GM12878 (cell line): ENCODE measurements at regions not wholly inside any gene's neighbourhood (a gene's known extent, or its start where the extent isn't known, plus 50 kb on each side); places are given as distances from the start of the nearest gene placed in this dataset.

Experiments used
- ATAC-seq: fragments of 200-7000 bp; cut with Tn5 transposase; 3 replicates; pipeline ENCODE4 v1.9.1; 2020; ENCODE audit warnings: mild to moderate bottlenecking, moderate library complexity
- BruUV-seq: library from RNA; stranded (reverse); fragments of 400-500 nt; replicated peaks from 2 replicates; lab custom pipeline; 2021; lab: Mats Ljungman, UMichigan
- CTCF ChIA-PET: fragments of 300-600 bp; sonication (Branson Sonifier 250); formaldehyde crosslinking; extraction: SDS; loops from one replicate; lab custom pipeline; 2021; ENCODE audit warnings: inconsistent platforms; lab: Yijun Ruan, JAX
- POLR2A ChIA-PET: fragments of 350-600 bp; formaldehyde crosslinking; extraction: SDS; loops from one replicate; lab custom pipeline; 2021; ENCODE audit warnings: inconsistent platforms; lab: Charles Lee
- RAD21 ChIA-PET: fragments of 300-600 bp; sonication (Branson Sonifier 250); formaldehyde crosslinking; loops from one replicate; lab custom pipeline; 2023; ENCODE audit warnings: antibody characterized with exemption; ENCODE audit not compliant: unreplicated experiment; lab: Charles Lee
- SMC1A ChIA-PET: fragments of 300-600 bp; sonication (Branson Sonifier 250); formaldehyde crosslinking; loops from one replicate; lab custom pipeline; 2023; ENCODE audit not compliant: unreplicated experiment, uncharacterized antibody; lab: Charles Lee
- DNase-seq: peaks from one replicate; pipeline ENCODE4 v3.0.0-alpha.2; 2011; ENCODE audit warnings: low read depth, low spot score
- FAIRE-seq: peaks from 3 replicates; lab custom pipeline; 2011; peaks lifted over from hg19 to GRCh38; lab: Jason Lieb, UNC
- H2AFZ ChIP-seq: 2 replicates; pipeline ENCODE4 v1.6.0; 2011; ENCODE audit warnings: low read depth, low read length, control low read depth; ENCODE audit not compliant: control insufficient read depth
- H3K27ac ChIP-seq: 2 replicates; pipeline ENCODE4 v1.5.1; 2011; ENCODE audit warnings: control low read depth; ENCODE audit not compliant: control insufficient read depth, insufficient read depth
- H3K27me3 ChIP-seq, 2 experiments: replicated peaks in 1 of 2; 2 replicates each; pipeline versions ENCODE4 v1.6.0 to v1.6.1; 2011; ENCODE audit warnings: low read length in 1 of 2; ENCODE audit not compliant: control insufficient read depth in 2 of 2, insufficient read depth in 2 of 2
- H3K36me3 ChIP-seq, 2 experiments: 2 replicates each; pipeline ENCODE4 v1.5.1; 2011; ENCODE audit warnings: low read length in 1 of 2; ENCODE audit not compliant: control insufficient read depth in 2 of 2, insufficient read depth in 2 of 2
- H3K4me1 ChIP-seq: 2 replicates; pipeline ENCODE4 v1.6.1; 2011; ENCODE audit warnings: mild to moderate bottlenecking, low read length, moderate library complexity, mixed read lengths; ENCODE audit not compliant: control insufficient read depth, insufficient read depth
- H3K4me2 ChIP-seq: 2 replicates; pipeline ENCODE4 v1.6.0; 2011; ENCODE audit warnings: control low read depth; ENCODE audit not compliant: control insufficient read depth, insufficient read depth
- H3K4me3 ChIP-seq: fragments of 200-600 bp; sonication (generic); 2 replicates; pipeline ENCODE4 v1.5.1; 2016
- H3K79me2 ChIP-seq: 2 replicates; pipeline ENCODE4 v1.6.0; 2011; ENCODE audit warnings: low read length; ENCODE audit not compliant: control insufficient read depth, insufficient read depth
- H3K9ac ChIP-seq: 2 replicates; pipeline ENCODE4 v1.8.0; 2011; ENCODE audit warnings: low read length, control low read depth, mixed read lengths; ENCODE audit not compliant: control insufficient read depth, insufficient read depth
- H3K9me3 ChIP-seq: replicated peaks from 3 replicates; pipeline ENCODE4 v1.5.1; 2011; ENCODE audit warnings: mild to moderate bottlenecking, low read length; ENCODE audit not compliant: control insufficient read depth, insufficient read depth
- H4K20me1 ChIP-seq: 2 replicates; pipeline ENCODE4 v1.6.0; 2011; ENCODE audit not compliant: control insufficient read depth, insufficient read depth
- ASH2L ChIP-seq: fragments of 300-600, 200-600 bp; sonication (generic); IDR thresholded peaks from 2 replicates; pipeline ENCODE4 v1.6.1; 2017; ENCODE audit warnings: low read depth, mild to moderate bottlenecking, borderline replicate concordance
- BACH1 ChIP-seq: fragments of 450-650 bp; IDR thresholded peaks from 2 replicates; pipeline ENCODE4 v1.6.1; 2017; ENCODE audit warnings: mild to moderate bottlenecking, borderline replicate concordance
- BRCA1 ChIP-seq: IDR thresholded peaks from 2 replicates; pipeline ENCODE4 v1.6.1; 2011; ENCODE audit warnings: low read depth, low read length, improper control_type of control experiment
- CBFB ChIP-seq: IDR thresholded peaks from 2 replicates; pipeline ENCODE4 v1.6.1; 2016; ENCODE audit warnings: antibody characterized with exemption, low read depth
- CEBPB ChIP-seq, 2 experiments: fragments of 150-350 bp in 1 of 2; IDR thresholded peaks; 2 replicates each; pipeline ENCODE4 v1.6.1; 2012 to 2014; ENCODE audit warnings: low read depth in 2 of 2, low read length in 2 of 2, borderline replicate concordance in 1 of 2, inconsistent platforms in 1 of 2
- CUX1 ChIP-seq: IDR thresholded peaks from 2 replicates; pipeline ENCODE4 v1.6.1; 2012; ENCODE audit warnings: improper control_type of control experiment, low read depth, low read length; ENCODE audit not compliant: insufficient replicate concordance
- E2F8 ChIP-seq: fragments of 450-650 bp; IDR thresholded peaks from 2 replicates; pipeline ENCODE4 v1.6.1; 2018; ENCODE audit warnings: mild to moderate bottlenecking, low read depth, moderate library complexity; ENCODE audit not compliant: partially characterized antibody
- ESRRA ChIP-seq: IDR thresholded peaks from 2 replicates; pipeline ENCODE4 v1.6.1; 2012; ENCODE audit warnings: mild to moderate bottlenecking, low read length, improper control_type of control experiment
- HSF1 ChIP-seq: fragments of 150-350 bp; IDR thresholded peaks from 2 replicates; pipeline ENCODE4 v1.6.1; 2014; ENCODE audit warnings: mild to moderate bottlenecking, low read depth, low read length
- PAX5 ChIP-seq: IDR thresholded peaks from 2 replicates; pipeline ENCODE4 v1.6.1; 2011; ENCODE audit warnings: low read depth, low read length, borderline replicate concordance
- RELB ChIP-seq: fragments of 450-650 bp; IDR thresholded peaks from 2 replicates; pipeline ENCODE4 v1.6.1; 2017; ENCODE audit warnings: low read depth, mild to moderate bottlenecking, moderate library complexity
- STAT1 ChIP-seq: fragments of 450-650 bp; conservative IDR thresholded peaks from 2 replicates; pipeline ENCODE4 v1.6.1; 2014; ENCODE audit warnings: antibody characterized with exemption, mild to moderate bottlenecking
- ZNF622 ChIP-seq: fragments of 450-650 bp; IDR thresholded peaks from 2 replicates; pipeline ENCODE4 v1.6.1; 2017; ENCODE audit warnings: mild to moderate bottlenecking, inconsistent platforms
- WGBS: methylation state at CpG from one replicate; pipeline ENCODE4 v1.1.6; 2016; ENCODE audit warnings: low lambda C conversion rate; ENCODE audit not compliant: insufficient replicate concordance, insufficient coverage; ENCODE audit errors: missing lambda C conversion rate; 5-methylcytosine and 5-hydroxymethylcytosine counted together
- in situ Hi-C: fragments of 300-500 bp; cut with MboI; formaldehyde crosslinking; loops from 9 replicates; pipeline ENCODE4 v1.14.3; 2018; ENCODE audit warnings: mixed read lengths
- intact Hi-C: fragments of 100-400 bp; cut with micrococcal nuclease; formaldehyde crosslinking; loops from one replicate; pipeline ENCODE4 v1.14.2; 2022; ENCODE audit not compliant: unreplicated experiment

GRCh38 chr6:73923905-73924485, 228.0 kb downstream of the CD109 start:
- ChIA-PET POLR2A (no interaction called here), SMC1A (no interaction called here), RAD21 (no interaction called here), CTCF (no interaction called here)
- in situ Hi-C loops = no loop called here
- Histone ChIP-seq H2AFZ (no peak overlapping the region), H3K4me1 (no peaks in the 10 kb centered on the region), H3K79me2 (no peaks in the 10 kb centered on the region), H3K36me3 (no peaks in the 10 kb centered on the region), H4K20me1 (no peaks in the 10 kb centered on the region), H3K27ac (no peak overlapping the region), H3K4me3 (no peak overlapping the region), H3K9me3 (no peaks in the 10 kb centered on the region), H3K9ac (no peak overlapping the region), H3K27me3 (no peaks in the 10 kb centered on the region), H3K4me2 (no peak overlapping the region)
- 86% methylated on average over 1 of the region's 1 CpG for WGBS
- BruUV-seq = no TSS peak
- no peak for FAIRE-seq
- no peak for DNase-seq
- intact Hi-C loops = no loop called here
- TF ChIP-seq RELB = no peak
- TF ChIP-seq CBFB = no peak
- no peak for TF ChIP-seq HSF1
- TF ChIP-seq BRCA1 = no peak
- no peak for TF ChIP-seq BACH1
- TF ChIP-seq ASH2L = no peak
- no peak for TF ChIP-seq E2F8
- TF ChIP-seq ZNF622 = no peak
- TF ChIP-seq ESRRA = no peak
- TF ChIP-seq CEBPB (IDR thresholded peaks at IDR 0.05; ENCODE audit: borderline replicate concordance in 1 of 2, low read depth in 2 of 2, low read length in 2 of 2) = no peak
- TF ChIP-seq CUX1 = no peak
- no peak for TF ChIP-seq STAT1
- TF ChIP-seq PAX5 = no peak
- no peak for ATAC-seq
